Gastrocnemius medialis (tissue), 4 donors: ENCODE measurements at regions not wholly inside any gene's neighbourhood (a gene's known extent, or its start where the extent isn't known, plus 50 kb on each side); places are given as distances from the start of the nearest gene placed in this dataset.

ENCODE experiments used
- ATAC-seq, 2 donors: fragments of 150-250 bp; one replicate each; pipeline ENCODE4 v1.9.1; 2016
- DNase-seq, 2 donors: peaks; one replicate each; pipeline ENCODE4 v3.0.0-alpha.2; 2019
- H3K27ac ChIP-seq, 4 donors: fragments of 200-600 bp; sonication (generic); 1 replicate in 1 of 4; 2 replicates in 3 of 4; pipeline ENCODE4 v1.5.1; 2016 to 2018; ENCODE audit warnings: mild to moderate bottlenecking in 2 of 4, moderate library complexity in 1 of 4
- H3K27me3 ChIP-seq, 3 donors: fragments of 200-600 bp; sonication (generic) in 2 of 3; 1 replicate in 1 of 3; 2 replicates in 2 of 3; pipeline versions ENCODE4 v1.5.1 to v1.6.0; 2016 to 2019; ENCODE audit warnings: mild to moderate bottlenecking in 1 of 3, moderate library complexity in 1 of 3
- H3K36me3 ChIP-seq, 2 donors: fragments of 200-600 bp; sonication (generic) in 1 of 2; one replicate each; pipeline ENCODE4 v1.5.1; 2017 to 2018
- H3K4me1 ChIP-seq, 2 donors: fragments of 200-600 bp; sonication (generic) in 1 of 2; one replicate each; pipeline ENCODE4 v1.5.1; 2016 to 2017; ENCODE audit warnings: mild to moderate bottlenecking in 2 of 2
- H3K4me3 ChIP-seq, 4 donors: fragments of 200-600 bp; sonication (generic) in 3 of 4; 1 replicate in 1 of 4; 2 replicates in 3 of 4; pipeline ENCODE4 v1.5.1; 2016 to 2019; ENCODE audit warnings: mild to moderate bottlenecking in 2 of 4
- H3K9me3 ChIP-seq, 3 donors: fragments of 200-600 bp; sonication (generic) in 2 of 3; 1 replicate in 1 of 3; 2 replicates in 2 of 3; pipeline ENCODE4 v1.5.1; 2016 to 2019
- POLR2A ChIP-seq, 2 donors: fragments of 450-650 bp; IDR thresholded peaks; one replicate each; pipeline ENCODE4 v1.6.1; 2017; ENCODE audit warnings: antibody characterized with exemption in 2 of 2, mild to moderate bottlenecking in 2 of 2, moderate library complexity in 2 of 2
- in situ Hi-C, 4 donors: fragments of 200-750 bp; cut with MboI; loops; one replicate each; pipeline versions ENCODE4 v1.15.0 to v1.8.0; 2017; ENCODE audit warnings: low sequenced_read_pairs in 4 of 4
- intact Hi-C: fragments of 100-400 bp; cut with DNase I; formaldehyde crosslinking; loops from one replicate; pipeline ENCODE4 v1.15.1; 2023; ENCODE audit warnings: low total_unique reads
- TF ChIP-seq, protein P1 (sequence below), 5 experiments: fragments of 450-650 bp in 3 of 5; fragments of 200-600 bp in 2 of 5; sonication (generic) in 2 of 5; IDR thresholded peaks in 4 of 5; conservative IDR thresholded peaks in 1 of 5; 1 replicate in 4 of 5; 2 replicates in 1 of 5; pipeline ENCODE4 v1.5.1; 2016 to 2019; ENCODE audit warnings: antibody characterized with exemption in 5 of 5, mild to moderate bottlenecking in 3 of 5, moderate library complexity in 3 of 5

DNA sequence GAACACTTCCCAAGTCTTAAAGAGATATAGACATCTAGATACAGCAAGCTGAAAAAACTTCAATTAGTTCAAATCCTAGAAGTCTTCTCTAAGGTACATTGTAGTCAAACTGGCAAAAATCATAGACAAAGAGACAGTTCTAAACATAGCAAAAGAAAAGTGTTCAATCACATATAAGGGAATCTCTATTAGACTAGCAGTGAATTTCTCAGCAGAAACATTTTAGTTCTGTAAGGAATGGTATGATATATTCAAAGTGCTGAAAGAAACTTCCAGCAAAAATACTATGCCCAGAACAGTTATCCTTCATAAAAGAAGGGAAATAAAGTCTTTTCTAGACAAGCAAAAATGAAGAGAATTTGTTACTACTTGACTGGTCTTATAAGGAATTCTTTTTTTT, 186.3 kb upstream of the SYNCRIP start:
- no peak for ATAC-seq

DNA sequence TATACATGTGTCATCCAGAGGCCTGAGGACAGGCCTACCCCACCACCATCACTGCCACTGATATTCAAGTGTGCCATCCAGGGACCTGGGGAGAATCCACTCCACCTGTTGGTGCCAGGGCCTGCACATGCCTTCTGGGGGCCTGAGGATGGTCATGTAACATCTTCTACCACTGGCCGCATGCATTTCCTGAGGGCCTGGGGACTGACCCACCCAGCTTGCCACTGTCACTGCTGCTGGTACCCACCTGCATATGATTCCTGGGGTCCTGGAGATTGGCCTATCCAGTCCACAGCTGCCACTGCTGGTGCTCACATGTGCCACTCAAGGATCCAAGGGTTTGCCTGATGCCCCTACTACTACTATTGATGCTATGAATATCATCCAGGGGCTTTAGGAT, 184.3 kb upstream of the SYNCRIP start:
- no peak overlapping the region for H3K4me3 ChIP-seq
- no peak overlapping the region for H3K27ac ChIP-seq
- no peaks in the 10 kb centered on the region for H3K4me1 ChIP-seq
- TF ChIP-seq, protein P1, sequence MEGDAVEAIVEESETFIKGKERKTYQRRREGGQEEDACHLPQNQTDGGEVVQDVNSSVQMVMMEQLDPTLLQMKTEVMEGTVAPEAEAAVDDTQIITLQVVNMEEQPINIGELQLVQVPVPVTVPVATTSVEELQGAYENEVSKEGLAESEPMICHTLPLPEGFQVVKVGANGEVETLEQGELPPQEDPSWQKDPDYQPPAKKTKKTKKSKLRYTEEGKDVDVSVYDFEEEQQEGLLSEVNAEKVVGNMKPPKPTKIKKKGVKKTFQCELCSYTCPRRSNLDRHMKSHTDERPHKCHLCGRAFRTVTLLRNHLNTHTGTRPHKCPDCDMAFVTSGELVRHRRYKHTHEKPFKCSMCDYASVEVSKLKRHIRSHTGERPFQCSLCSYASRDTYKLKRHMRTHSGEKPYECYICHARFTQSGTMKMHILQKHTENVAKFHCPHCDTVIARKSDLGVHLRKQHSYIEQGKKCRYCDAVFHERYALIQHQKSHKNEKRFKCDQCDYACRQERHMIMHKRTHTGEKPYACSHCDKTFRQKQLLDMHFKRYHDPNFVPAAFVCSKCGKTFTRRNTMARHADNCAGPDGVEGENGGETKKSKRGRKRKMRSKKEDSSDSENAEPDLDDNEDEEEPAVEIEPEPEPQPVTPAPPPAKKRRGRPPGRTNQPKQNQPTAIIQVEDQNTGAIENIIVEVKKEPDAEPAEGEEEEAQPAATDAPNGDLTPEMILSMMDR (IDR thresholded peaks at IDR 0.05 in 4 of 5, conservative IDR thresholded peaks at IDR 0.05 in 1 of 5) = no peak
- TF ChIP-seq POLR2A (IDR thresholded peaks at IDR 0.05) = no peak
- H3K36me3 ChIP-seq = no peaks in the 10 kb centered on the region
- no peak for ATAC-seq
- no peak for DNase-seq
- no peaks in the 10 kb centered on the region for H3K27me3 ChIP-seq
- intact Hi-C loops (no loop called here), in situ Hi-C loops (no loop called here)
- H3K9me3 ChIP-seq = peaks cover 0 to 7% (median 0%) of the 10 kb centered on the region in 3 donors

More for the DNA sequence above, 186.3 kb upstream of the SYNCRIP start:
- in situ Hi-C loops = no loop called here
- H3K27ac ChIP-seq = no peak overlapping the region
- no peak for DNase-seq
- peaks cover 0 to 7% (median 0%) of the 10 kb centered on the region in 3 donors for H3K9me3 ChIP-seq
- H3K4me3 ChIP-seq = no peak overlapping the region
- no peaks in the 10 kb centered on the region for H3K4me1 ChIP-seq
- TF ChIP-seq, protein P1 (IDR thresholded peaks at IDR 0.05 in 4 of 5, conservative IDR thresholded peaks at IDR 0.05 in 1 of 5) = no peak
- no peak for TF ChIP-seq POLR2A (IDR thresholded peaks at IDR 0.05)
- H3K36me3 ChIP-seq = no peaks in the 10 kb centered on the region
- intact Hi-C loops = no loop called here
- H3K27me3 ChIP-seq = no peaks in the 10 kb centered on the region

DNA sequence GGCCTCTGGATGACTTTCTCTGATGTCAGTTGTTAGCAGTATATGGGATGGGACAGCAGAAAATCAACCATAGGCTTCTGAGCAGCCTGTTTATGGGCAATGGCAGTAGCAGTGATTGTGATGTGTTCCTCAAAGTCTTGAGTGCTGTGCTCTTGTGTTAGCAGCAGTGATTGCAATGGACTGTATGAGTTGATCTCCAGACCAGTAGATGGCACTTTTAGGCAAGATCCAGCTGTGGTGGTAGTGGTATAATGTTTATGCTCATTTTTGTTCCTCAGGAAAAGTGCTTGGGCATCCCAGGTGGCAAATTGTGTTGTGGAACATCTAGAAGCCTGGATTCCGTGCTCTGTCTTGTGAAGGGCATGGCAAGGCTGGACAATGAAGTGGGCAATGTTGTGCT, 181.6 kb upstream of the SYNCRIP start:
- no peak for ATAC-seq
- peaks cover 0 to 7% (median 0%) of the 10 kb centered on the region in 3 donors for H3K9me3 ChIP-seq
- intact Hi-C loops = no loop called here
- TF ChIP-seq POLR2A (IDR thresholded peaks at IDR 0.05) = no peak
- TF ChIP-seq, protein P1 (IDR thresholded peaks at IDR 0.05 in 4 of 5, conservative IDR thresholded peaks at IDR 0.05 in 1 of 5) = no peak
- no peaks in the 10 kb centered on the region for H3K27me3 ChIP-seq
- in situ Hi-C loops = loop anchor here in 1 of 4 donors (25.0 kb wide), 1 partner anchor 88 kb away; no protein-coding TSS in a partner anchor
- no peak overlapping the region for H3K27ac ChIP-seq
- no peaks in the 10 kb centered on the region for H3K4me1 ChIP-seq
- no peaks in the 10 kb centered on the region for H3K36me3 ChIP-seq
- no peak for DNase-seq
- H3K4me3 ChIP-seq = no peak overlapping the region

DNA sequence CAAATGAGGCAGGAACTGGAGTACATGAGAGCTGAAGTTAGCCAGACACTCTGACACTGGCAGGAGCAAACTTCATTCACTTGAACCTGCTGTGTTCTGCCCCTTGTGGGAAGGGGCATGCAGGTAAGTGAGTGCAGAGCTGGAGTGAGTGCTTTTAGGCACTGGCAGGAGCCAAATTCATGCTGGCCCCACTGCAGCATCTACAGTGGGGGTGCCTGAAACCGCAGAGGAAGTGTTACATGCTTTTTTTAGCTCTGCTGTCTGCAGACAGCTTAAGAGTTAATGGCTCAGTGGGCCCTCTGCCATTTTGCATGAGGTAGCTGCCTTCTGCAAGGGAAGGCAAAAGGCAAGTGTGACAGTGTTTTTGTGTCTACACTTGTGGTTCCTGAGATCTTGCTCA, 167.9 kb upstream of the SYNCRIP start:
- H3K4me3 ChIP-seq = no peak overlapping the region
- no peaks in the 10 kb centered on the region for H3K4me1 ChIP-seq
- H3K27me3 ChIP-seq = no peaks in the 10 kb centered on the region
- no peaks in the 10 kb centered on the region for H3K36me3 ChIP-seq
- H3K27ac ChIP-seq = no peak overlapping the region
- no peak for TF ChIP-seq POLR2A (IDR thresholded peaks at IDR 0.05)
- TF ChIP-seq, protein P1 (IDR thresholded peaks at IDR 0.05 in 4 of 5, conservative IDR thresholded peaks at IDR 0.05 in 1 of 5) = no peak
- ATAC-seq (no peak), DNase-seq (no peak)
- intact Hi-C loops (no loop called here), in situ Hi-C loops (loop anchor here in 1 of 4 donors (25.0 kb wide), 1 partner anchor 102 kb away; no protein-coding TSS in a partner anchor)
- no peaks in the 10 kb centered on the region for H3K9me3 ChIP-seq

DNA sequence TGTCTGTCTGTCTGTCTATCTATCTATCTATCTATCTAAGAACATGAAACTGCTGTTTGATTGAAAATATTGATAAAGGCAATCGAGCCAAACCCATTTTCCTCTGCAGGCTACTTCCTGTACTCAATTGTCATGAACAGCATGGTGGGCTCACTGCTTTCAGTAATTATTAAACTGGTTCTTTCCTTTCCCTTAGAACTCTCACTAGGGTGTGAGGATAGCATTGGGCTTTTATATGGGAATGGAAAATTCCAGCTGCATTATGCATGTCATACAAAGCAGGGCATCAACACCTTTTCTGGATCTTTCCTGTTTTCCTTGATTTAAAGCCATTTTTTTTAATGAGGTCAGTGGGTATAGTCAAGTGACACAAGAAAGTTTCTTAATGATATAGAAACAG, 161.0 kb upstream of the SYNCRIP start:
- TF ChIP-seq, protein P1 (IDR thresholded peaks at IDR 0.05 in 4 of 5, conservative IDR thresholded peaks at IDR 0.05 in 1 of 5) = no peak
- TF ChIP-seq POLR2A (IDR thresholded peaks at IDR 0.05) = no peak
- Histone ChIP-seq H3K27ac (no peak overlapping the region), H3K9me3 (no peaks in the 10 kb centered on the region), H3K27me3 (no peaks in the 10 kb centered on the region), H3K4me1 (no peaks in the 10 kb centered on the region), H3K4me3 (no peak overlapping the region), H3K36me3 (no peaks in the 10 kb centered on the region)
- DNase-seq (no peak), ATAC-seq (no peak)
- in situ Hi-C loops (loop anchor here in 1 of 4 donors (25.0 kb wide), 1 partner anchor 109 kb away; no protein-coding TSS in a partner anchor), intact Hi-C loops (no loop called here)
